HG03575 (cell line): ENCODE measurements at regions not wholly inside any gene's neighbourhood (a gene's known extent, or its start where the extent isn't known, plus 50 kb on each side); places are given as distances from the start of the nearest gene placed in this dataset.
"Not testable (repeated sequence)": the region's sequence is repeated elsewhere in the genome, so short reads cannot be mapped to it uniquely, and the experiment has no call there.

Source experiments
- ATAC-seq: cut with Tn5 transposase; IDR thresholded peaks from one replicate; pipeline ENCODE4 v1.9.1; 2021; ENCODE audit not compliant: unreplicated experiment, insufficient number of reproducible peaks, low FRiP score; ENCODE audit errors: extremely low read depth

- ATAC-seq = no peak
These were observed 134.1 kb upstream of the DLGAP1 start for GRCh38 chr18:4589056-4589800.

- no peak for ATAC-seq
These were observed 132.1 kb upstream of the DLGAP1 start for GRCh38 chr18:4587204-4587603.

GRCh38 chr18:4586731-4587130 is 131.6 kb upstream of the DLGAP1 start:
- no peak for ATAC-seq

- ATAC-seq = no peak
These were observed 127.6 kb upstream of the DLGAP1 start for GRCh38 chr18:4582431-4583335.

GRCh38 chr18:4581966-4582365 is 126.9 kb upstream of the DLGAP1 start:
- ATAC-seq = no peak

GRCh38 chr18:4578449-4578848 is 123.3 kb upstream of the DLGAP1 start:
- ATAC-seq = no peak

- ATAC-seq = no peak
These were observed 118.6 kb upstream of the DLGAP1 start for GRCh38 chr18:4573735-4574134.

- ATAC-seq = no peak
These were observed 102.4 kb upstream of the DLGAP1 start for GRCh38 chr18:4557502-4557901.

GRCh38 chr18:4551001-4551360 is 95.9 kb upstream of the DLGAP1 start:
- ATAC-seq = no peak

GRCh38 chr18:4549164-4549872 is 94.2 kb upstream of the DLGAP1 start:
- ATAC-seq = no peak

GRCh38 chr18:4547126-4547525 is 92.0 kb upstream of the DLGAP1 start:
- ATAC-seq = no peak

GRCh38 chr18:4544142-4544541 is 89.0 kb upstream of the DLGAP1 start:
- no peak for ATAC-seq

GRCh38 chr18:4543711-4544110 is 88.6 kb upstream of the DLGAP1 start:
- no peak for ATAC-seq

GRCh38 chr18:4541588-4541987 is 86.5 kb upstream of the DLGAP1 start:
- ATAC-seq = no peak

GRCh38 chr18:4536447-4536846 is 81.3 kb upstream of the DLGAP1 start:
- ATAC-seq = no peak

- ATAC-seq = no peak
These were observed 73.3 kb upstream of the DLGAP1 start for GRCh38 chr18:4528405-4528804.

GRCh38 chr18:4527826-4528225 is 72.7 kb upstream of the DLGAP1 start:
- ATAC-seq = not testable (repeated sequence)

- ATAC-seq = no peak
These were observed 69.0 kb upstream of the DLGAP1 start for GRCh38 chr18:4524096-4524495.

- no peak for ATAC-seq
These were observed 56.1 kb upstream of the DLGAP1 start for GRCh38 chr18:4511166-4511565.

- ATAC-seq = no peak
These were observed 55.6 kb upstream of the DLGAP1 start for GRCh38 chr18:4510711-4511110.
